ENCODE measurements at regions not wholly inside any gene's neighbourhood (a gene's known extent, or its start where the extent isn't known, plus 50 kb on each side); places are given as distances from the start of the nearest gene placed in this dataset.

GRCh38 chr4:18536428-18536827 lies 514.9 kb upstream of the LCORL start:
- FAIRE-seq: no peak
- intact Hi-C loops (cut with DNase I): no loop called here
- Histone ChIP-seq H3K36me3 (ENCODE audit: control insufficient read depth in 2 of 3, insufficient read depth in 3 of 3, low read length in 3 of 3) (no peaks in the 10 kb centered on the region), H3K9ac (ENCODE audit: low read length in 3 of 3) (no peak overlapping the region), H3K4me3 (ENCODE audit: low read length in 3 of 3) (no peak overlapping the region), H3K27ac (ENCODE audit: low read depth in 2 of 2, low read length in 2 of 2) (no peak overlapping the region), H3K4me1 (ENCODE audit: control insufficient read depth in 2 of 3, insufficient read depth in 2 of 3, low read depth in 1 of 3, low read length in 3 of 3) (no peaks in the 10 kb centered on the region), H3K9me3 (ENCODE audit: control insufficient read depth in 2 of 3, insufficient read depth in 1 of 3, low read length in 3 of 3) (no peaks in the 10 kb centered on the region), H3K27me3 (ENCODE audit: control insufficient read depth, insufficient read depth, low read length) (no peaks in the 10 kb centered on the region)
- TF ChIP-seq CTCF (IDR thresholded peaks at IDR 0.05; ENCODE audit: borderline replicate concordance, extremely low read depth, insufficient read depth): no peak
- no peak for DNase-seq

GRCh38 chr4:18535948-18536347 lies 514.4 kb upstream of the LCORL start:
- Histone ChIP-seq H3K36me3 (ENCODE audit: control insufficient read depth in 2 of 3, insufficient read depth in 3 of 3, low read length in 3 of 3) (no peaks in the 10 kb centered on the region), H3K9me3 (ENCODE audit: control insufficient read depth in 2 of 3, insufficient read depth in 1 of 3, low read length in 3 of 3) (no peaks in the 10 kb centered on the region), H3K27ac (ENCODE audit: low read depth in 2 of 2, low read length in 2 of 2) (no peak overlapping the region), H3K4me3 (ENCODE audit: low read length in 3 of 3) (no peak overlapping the region), H3K27me3 (ENCODE audit: control insufficient read depth, insufficient read depth, low read length) (no peaks in the 10 kb centered on the region), H3K9ac (ENCODE audit: low read length in 3 of 3) (no peak overlapping the region), H3K4me1 (ENCODE audit: control insufficient read depth in 2 of 3, insufficient read depth in 2 of 3, low read depth in 1 of 3, low read length in 3 of 3) (no peaks in the 10 kb centered on the region)
- intact Hi-C loops (cut with DNase I): no loop called here
- no peak for TF ChIP-seq CTCF (IDR thresholded peaks at IDR 0.05; ENCODE audit: borderline replicate concordance, extremely low read depth, insufficient read depth)
- FAIRE-seq: no peak
- no peak for DNase-seq

- Histone ChIP-seq H3K4me1 (ENCODE audit: control insufficient read depth in 2 of 3, insufficient read depth in 2 of 3, low read depth in 1 of 3, low read length in 3 of 3) (no peaks in the 10 kb centered on the region), H3K9me3 (ENCODE audit: control insufficient read depth in 2 of 3, insufficient read depth in 1 of 3, low read length in 3 of 3) (no peaks in the 10 kb centered on the region), H3K9ac (ENCODE audit: low read length in 3 of 3) (no peak overlapping the region), H3K4me3 (ENCODE audit: low read length in 3 of 3) (no peak overlapping the region), H3K36me3 (ENCODE audit: control insufficient read depth in 2 of 3, insufficient read depth in 3 of 3, low read length in 3 of 3) (no peaks in the 10 kb centered on the region), H3K27me3 (ENCODE audit: control insufficient read depth, insufficient read depth, low read length) (no peaks in the 10 kb centered on the region), H3K27ac (ENCODE audit: low read depth in 2 of 2, low read length in 2 of 2) (no peak overlapping the region)
- FAIRE-seq (no peak), DNase-seq (no peak)
- intact Hi-C loops (cut with DNase I): no loop called here
- TF ChIP-seq CTCF (IDR thresholded peaks at IDR 0.05; ENCODE audit: borderline replicate concordance, extremely low read depth, insufficient read depth): no peak
These were observed 511.8 kb upstream of the LCORL start for GRCh38 chr4:18533262-18533775.

GRCh38 chr4:18531731-18532130 lies 510.2 kb upstream of the LCORL start:
- FAIRE-seq: no peak
- DNase-seq: no peak
- Histone ChIP-seq H3K4me3 (ENCODE audit: low read length in 3 of 3) (no peak overlapping the region), H3K4me1 (ENCODE audit: control insufficient read depth in 2 of 3, insufficient read depth in 2 of 3, low read depth in 1 of 3, low read length in 3 of 3) (no peaks in the 10 kb centered on the region), H3K27ac (ENCODE audit: low read depth in 2 of 2, low read length in 2 of 2) (no peak overlapping the region), H3K36me3 (ENCODE audit: control insufficient read depth in 2 of 3, insufficient read depth in 3 of 3, low read length in 3 of 3) (no peaks in the 10 kb centered on the region), H3K27me3 (ENCODE audit: control insufficient read depth, insufficient read depth, low read length) (no peaks in the 10 kb centered on the region), H3K9ac (ENCODE audit: low read length in 3 of 3) (no peak overlapping the region), H3K9me3 (ENCODE audit: control insufficient read depth in 2 of 3, insufficient read depth in 1 of 3, low read length in 3 of 3) (no peaks in the 10 kb centered on the region)
- intact Hi-C loops (cut with DNase I): no loop called here
- no peak for TF ChIP-seq CTCF (IDR thresholded peaks at IDR 0.05; ENCODE audit: borderline replicate concordance, extremely low read depth, insufficient read depth)

Measured in kidney (tissue), 13 donors.